ENCODE measurements at regions not wholly inside any gene's neighbourhood (a gene's known extent, or its start where the extent isn't known, plus 50 kb on each side); places are given as distances from the start of the nearest gene placed in this dataset.

DNA sequence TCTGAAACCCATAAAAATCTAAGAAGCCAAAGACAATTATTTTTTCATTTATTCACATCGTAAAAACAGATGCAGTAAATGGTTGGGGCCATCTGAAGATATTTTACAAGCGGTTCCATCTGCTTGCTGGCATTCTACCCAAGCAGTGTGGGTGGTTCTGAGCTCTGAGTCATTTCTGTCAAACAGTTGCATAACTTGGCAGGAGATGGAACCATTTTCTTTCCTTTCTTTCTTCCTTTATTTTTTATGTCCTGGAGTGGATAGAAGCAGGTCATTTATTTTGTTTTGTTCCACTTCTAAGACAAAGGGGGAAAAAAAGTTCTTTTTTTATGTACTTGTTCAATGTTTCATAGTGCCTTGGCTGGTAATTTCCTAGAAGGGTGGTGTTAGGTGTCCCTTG, 1151.9 kb upstream of the GOT2 start:
- DNase-seq (peak; percentile 46), ATAC-seq (no peak)
- Histone ChIP-seq H3K4me2 (ENCODE audit: low read length) (no peak overlapping the region), H3K27me3 (ENCODE audit: low read length) (no peaks in the 10 kb centered on the region), H3K9ac (ENCODE audit: low read length) (no peak overlapping the region), H3K27ac (ENCODE audit: low read length) (no peak overlapping the region), H3K9me3 (ENCODE audit: low read length) (0 out of 2 replicates have a peak, but pooled peaks cover 2% of the 10 kb centered on the region), H3K9me2 (replicated peaks; ENCODE audit: low read length) (no peaks in the 10 kb centered on the region), H3K4me3 (ENCODE audit: low read length) (no peak overlapping the region), H3K36me3 (ENCODE audit: low read depth, low read length) (no peaks in the 10 kb centered on the region), H3K4me1 (ENCODE audit: insufficient read depth, low read length) (no peaks in the 10 kb centered on the region), H2AFZ (ENCODE audit: low read length) (no peak overlapping the region), H3K79me2 (ENCODE audit: low read length) (no peaks in the 10 kb centered on the region), H4K20me1 (ENCODE audit: low read length) (no peaks in the 10 kb centered on the region), H3F3A (ENCODE audit: low read length, unreplicated experiment) (no peaks in the 10 kb centered on the region)
- ChIA-PET CTCF (no interaction called here), POLR2A (ENCODE audit: unreplicated experiment) (no interaction called here)
- TF ChIP-seq, protein P1, sequence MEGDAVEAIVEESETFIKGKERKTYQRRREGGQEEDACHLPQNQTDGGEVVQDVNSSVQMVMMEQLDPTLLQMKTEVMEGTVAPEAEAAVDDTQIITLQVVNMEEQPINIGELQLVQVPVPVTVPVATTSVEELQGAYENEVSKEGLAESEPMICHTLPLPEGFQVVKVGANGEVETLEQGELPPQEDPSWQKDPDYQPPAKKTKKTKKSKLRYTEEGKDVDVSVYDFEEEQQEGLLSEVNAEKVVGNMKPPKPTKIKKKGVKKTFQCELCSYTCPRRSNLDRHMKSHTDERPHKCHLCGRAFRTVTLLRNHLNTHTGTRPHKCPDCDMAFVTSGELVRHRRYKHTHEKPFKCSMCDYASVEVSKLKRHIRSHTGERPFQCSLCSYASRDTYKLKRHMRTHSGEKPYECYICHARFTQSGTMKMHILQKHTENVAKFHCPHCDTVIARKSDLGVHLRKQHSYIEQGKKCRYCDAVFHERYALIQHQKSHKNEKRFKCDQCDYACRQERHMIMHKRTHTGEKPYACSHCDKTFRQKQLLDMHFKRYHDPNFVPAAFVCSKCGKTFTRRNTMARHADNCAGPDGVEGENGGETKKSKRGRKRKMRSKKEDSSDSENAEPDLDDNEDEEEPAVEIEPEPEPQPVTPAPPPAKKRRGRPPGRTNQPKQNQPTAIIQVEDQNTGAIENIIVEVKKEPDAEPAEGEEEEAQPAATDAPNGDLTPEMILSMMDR (conservative IDR thresholded peaks at IDR 0.05; ENCODE audit: low read depth, low read length): no peak
- no peak for TF ChIP-seq EZH2 (IDR thresholded peaks at IDR 0.05; ENCODE audit: low read length, unreplicated experiment)
- no peak for TF ChIP-seq EZH2phosphoT487 (IDR thresholded peaks at IDR 0.05; ENCODE audit: borderline replicate concordance, low read length)
- no TSS peak for BruUV-seq (replicated peaks)
- intact Hi-C loops (cut with micrococcal nuclease): no loop called here

- H3K9me3 ChIP-seq (ENCODE audit: low read length): no peaks in the 10 kb centered on the region
- H3K27me3 ChIP-seq (ENCODE audit: low read length): no peaks in the 10 kb centered on the region
- DNase-seq: no peak
- TF ChIP-seq EZH2 (IDR thresholded peaks at IDR 0.05; ENCODE audit: low read length, unreplicated experiment): no peak
- no peak for TF ChIP-seq EZH2phosphoT487 (IDR thresholded peaks at IDR 0.05; ENCODE audit: borderline replicate concordance, low read length)
- TF ChIP-seq, protein P1 (conservative IDR thresholded peaks at IDR 0.05; ENCODE audit: low read depth, low read length): no peak
- ATAC-seq: no peak
- H3K36me3 ChIP-seq (ENCODE audit: low read depth, low read length): no peaks in the 10 kb centered on the region
- H3K79me2 ChIP-seq (ENCODE audit: low read length): no peaks in the 10 kb centered on the region
- ChIA-PET POLR2A (ENCODE audit: unreplicated experiment) (no interaction called here), CTCF (no interaction called here)
- H3K9ac ChIP-seq (ENCODE audit: low read length): no peak overlapping the region
- no peak overlapping the region for H3K27ac ChIP-seq (ENCODE audit: low read length)
- intact Hi-C loops (cut with micrococcal nuclease): no loop called here
- H3K4me3 ChIP-seq (ENCODE audit: low read length): no peak overlapping the region
- no peaks in the 10 kb centered on the region for H4K20me1 ChIP-seq (ENCODE audit: low read length)
- no peaks in the 10 kb centered on the region for H3F3A ChIP-seq (ENCODE audit: low read length, unreplicated experiment)
- H3K4me2 ChIP-seq (ENCODE audit: low read length): no peak overlapping the region
- BruUV-seq (replicated peaks): no TSS peak
- no peaks in the 10 kb centered on the region for H3K9me2 ChIP-seq (replicated peaks; ENCODE audit: low read length)
- no peak overlapping the region for H2AFZ ChIP-seq (ENCODE audit: low read length)
- H3K4me1 ChIP-seq (ENCODE audit: insufficient read depth, low read length): 0 out of 2 replicates have a peak, but pooled peaks cover 4% of the 10 kb centered on the region
These were observed 1147.3 kb upstream of the GOT2 start for GRCh38 chr16:59881376-59881775.

GRCh38 chr16:59880611-59881010, 1146.5 kb upstream of the GOT2 start:
- Histone ChIP-seq H3K4me2 (ENCODE audit: low read length) (no peak overlapping the region), H3K4me1 (ENCODE audit: insufficient read depth, low read length) (0 out of 2 replicates have a peak, but pooled peaks cover 4% of the 10 kb centered on the region), H3F3A (ENCODE audit: low read length, unreplicated experiment) (no peaks in the 10 kb centered on the region), H3K36me3 (ENCODE audit: low read depth, low read length) (no peaks in the 10 kb centered on the region), H4K20me1 (ENCODE audit: low read length) (no peaks in the 10 kb centered on the region), H3K79me2 (ENCODE audit: low read length) (no peaks in the 10 kb centered on the region), H3K9ac (ENCODE audit: low read length) (no peak overlapping the region), H3K9me2 (replicated peaks; ENCODE audit: low read length) (no peaks in the 10 kb centered on the region), H3K27me3 (ENCODE audit: low read length) (no peaks in the 10 kb centered on the region), H3K9me3 (ENCODE audit: low read length) (no peaks in the 10 kb centered on the region), H3K27ac (ENCODE audit: low read length) (no peak overlapping the region), H3K4me3 (ENCODE audit: low read length) (no peak overlapping the region), H2AFZ (ENCODE audit: low read length) (no peak overlapping the region)
- no peak for TF ChIP-seq EZH2phosphoT487 (IDR thresholded peaks at IDR 0.05; ENCODE audit: borderline replicate concordance, low read length)
- CTCF ChIA-PET: no interaction called here
- POLR2A ChIA-PET (ENCODE audit: unreplicated experiment): no interaction called here
- no TSS peak for BruUV-seq (replicated peaks)
- intact Hi-C loops (cut with micrococcal nuclease): no loop called here
- ATAC-seq: no peak
- DNase-seq: peak; percentile 4

Measured in PC-3 (cell line).